ENCODE measurements at regions not wholly inside any gene's neighbourhood (a gene's known extent, or its start where the extent isn't known, plus 50 kb on each side); places are given as distances from the start of the nearest gene placed in this dataset.

DNA sequence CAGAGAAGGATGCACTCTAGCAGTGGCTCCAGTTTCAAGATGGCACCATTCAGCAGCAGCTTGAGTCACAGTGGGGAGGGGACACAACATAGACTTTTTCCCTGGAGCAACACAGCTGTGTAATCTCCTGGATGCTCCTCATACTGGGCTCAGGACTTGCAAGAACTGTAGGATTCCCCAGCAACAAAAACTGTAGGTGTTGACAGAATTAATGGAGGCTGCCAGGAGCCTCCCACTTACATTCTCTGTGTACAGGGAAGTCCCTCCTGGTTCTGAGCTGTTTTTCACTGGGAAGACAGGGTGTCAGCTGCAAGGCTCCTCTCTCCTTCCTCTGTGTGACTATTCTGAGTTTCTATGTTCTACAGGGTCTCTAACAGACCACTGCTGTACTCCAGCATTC is 217.9 kb downstream of the KIF21A start:
- no peak overlapping the region for H3K4me3 Mint-ChIP-seq
- H3K4me1 Mint-ChIP-seq: no peaks in the 10 kb centered on the region
- no peaks in the 10 kb centered on the region for H3K27me3 Mint-ChIP-seq
- no peak overlapping the region for H3K27ac ChIP-seq (ENCODE audit: low read length in 2 of 2)
- H3K27ac Mint-ChIP-seq: no peak overlapping the region
- H4K20me1 ChIP-seq (ENCODE audit: control insufficient read depth, insufficient read depth, low read length, poor library complexity, severe bottlenecking): no peaks in the 10 kb centered on the region
- no peak overlapping the region for H3K4me3 ChIP-seq (ENCODE audit: control extremely low read depth in 1 of 5, extremely low read depth in 1 of 5, insufficient read depth in 1 of 5, low read depth in 2 of 5, low read length in 4 of 5)
- H3K4me1 ChIP-seq (ENCODE audit: control insufficient read depth in 2 of 2, insufficient read depth in 2 of 2, low read length in 2 of 2): no peaks in the 10 kb centered on the region
- CTCF ChIA-PET: no interaction called here
- DNase-seq (no peak), ATAC-seq (ENCODE audit: low read depth) (no peak)
- TF ChIP-seq CTCF (IDR thresholded peaks at IDR 0.05): no peak
- TF ChIP-seq EZH2 (IDR thresholded peaks at IDR 0.05; ENCODE audit: borderline replicate concordance, insufficient read depth, low read depth, low read length, poor library complexity, severe bottlenecking): no peak
- H3K27me3 ChIP-seq (replicated peaks in 1 of 4; ENCODE audit: control extremely low read depth in 1 of 4, control insufficient read depth in 3 of 4, insufficient read depth in 4 of 4, low read length in 3 of 4): no peaks in the 10 kb centered on the region
- intact Hi-C loops (cut with micrococcal nuclease): no loop called here
- H2AFZ ChIP-seq (ENCODE audit: insufficient read depth, low read depth, low read length, poor library complexity, severe bottlenecking): no peak overlapping the region
- H3K4me2 ChIP-seq (replicated peaks; ENCODE audit: low read depth, low read length, poor library complexity, severe bottlenecking): no peak overlapping the region
- no peaks in the 10 kb centered on the region for H3K79me2 ChIP-seq (ENCODE audit: control insufficient read depth, insufficient read depth, low read length)
- H3K36me3 ChIP-seq (replicated peaks in 1 of 2; ENCODE audit: control extremely low read depth in 1 of 2, control insufficient read depth in 1 of 2, extremely low read depth in 1 of 2, insufficient read depth in 2 of 2, low read length in 1 of 2): no peaks in the 10 kb centered on the region
- POLR2A ChIA-PET: no interaction called here
- no peak overlapping the region for H3K9ac ChIP-seq (ENCODE audit: low read length)
- H3K9me3 Mint-ChIP-seq (ENCODE audit: insufficient read depth): peaks cover 3% of the 10 kb centered on the region
- peaks cover 0 to 12% (median 0%) of the 10 kb centered on the region in 3 donors for H3K9me3 ChIP-seq (ENCODE audit: control extremely low read depth in 1 of 3, control insufficient read depth in 2 of 3, insufficient read depth in 1 of 3, low read length in 2 of 3)

- WGBS (ENCODE audit: insufficient coverage): no CpG with 5 or more reads among the region's 4 CpGs
- no peaks in the 10 kb centered on the region for H3K36me3 ChIP-seq (replicated peaks in 1 of 2; ENCODE audit: control extremely low read depth in 1 of 2, control insufficient read depth in 1 of 2, extremely low read depth in 1 of 2, insufficient read depth in 2 of 2, low read length in 1 of 2)
- intact Hi-C loops (cut with micrococcal nuclease): no loop called here
- H4K20me1 ChIP-seq (ENCODE audit: control insufficient read depth, insufficient read depth, low read length, poor library complexity, severe bottlenecking): no peaks in the 10 kb centered on the region
- no peaks in the 10 kb centered on the region for H3K79me2 ChIP-seq (ENCODE audit: control insufficient read depth, insufficient read depth, low read length)
- Mint-ChIP-seq H3K27ac (no peak overlapping the region), H3K9me3 (ENCODE audit: insufficient read depth) (peaks cover 10% of the 10 kb centered on the region), H3K27me3 (no peaks in the 10 kb centered on the region), H3K4me3 (no peak overlapping the region), H3K4me1 (peaks cover 6% of the 10 kb centered on the region)
- H2AFZ ChIP-seq (ENCODE audit: insufficient read depth, low read depth, low read length, poor library complexity, severe bottlenecking): no peak overlapping the region
- no peak overlapping the region for H3K4me3 ChIP-seq (ENCODE audit: control extremely low read depth in 1 of 5, extremely low read depth in 1 of 5, insufficient read depth in 1 of 5, low read depth in 2 of 5, low read length in 4 of 5)
- DNase-seq (no peak), ATAC-seq (ENCODE audit: low read depth) (no peak)
- ChIA-PET POLR2A (no interaction called here), CTCF (no interaction called here)
- H3K4me2 ChIP-seq (replicated peaks; ENCODE audit: low read depth, low read length, poor library complexity, severe bottlenecking): no peak overlapping the region
- no peak overlapping the region for H3K9ac ChIP-seq (ENCODE audit: low read length)
- H3K9me3 ChIP-seq (ENCODE audit: control extremely low read depth in 1 of 3, control insufficient read depth in 2 of 3, insufficient read depth in 1 of 3, low read length in 2 of 3): peaks cover 1 to 7% (median 6%) of the 10 kb centered on the region in 3 donors
- no peak overlapping the region for H3K27ac ChIP-seq (ENCODE audit: low read length in 2 of 2)
- TF ChIP-seq CTCF (IDR thresholded peaks at IDR 0.05): no peak
- TF ChIP-seq EZH2 (IDR thresholded peaks at IDR 0.05; ENCODE audit: borderline replicate concordance, insufficient read depth, low read depth, low read length, poor library complexity, severe bottlenecking): no peak
- no peaks in the 10 kb centered on the region for H3K4me1 ChIP-seq (ENCODE audit: control insufficient read depth in 2 of 2, insufficient read depth in 2 of 2, low read length in 2 of 2)
- no peaks in the 10 kb centered on the region for H3K27me3 ChIP-seq (replicated peaks in 1 of 4; ENCODE audit: control extremely low read depth in 1 of 4, control insufficient read depth in 3 of 4, insufficient read depth in 4 of 4, low read length in 3 of 4)
These were observed 237.0 kb downstream of the KIF21A start for GRCh38 chr12:39205969-39206368.
